Activated naive CD4-positive, alpha-beta T cell (primary cell): ENCODE measurements at regions not wholly inside any gene's neighbourhood (a gene's known extent, or its start where the extent isn't known, plus 50 kb on each side); places are given as distances from the start of the nearest gene placed in this dataset.

Experiments
- DNase-seq, 4 experiments: peaks; one replicate each; lab custom pipeline; 2025; lab: John Stamatoyannopoulos, UW

GRCh38 chr2:196249171-196249570, 77.8 kb upstream of the STK17B start:
- no peak for DNase-seq

- no peak for DNase-seq
Observed at GRCh38 chr2:196249860-196250259, 78.5 kb upstream of the STK17B start.

- DNase-seq: no peak
Observed at GRCh38 chr2:196251132-196251531, 79.8 kb upstream of the STK17B start.

DNA sequence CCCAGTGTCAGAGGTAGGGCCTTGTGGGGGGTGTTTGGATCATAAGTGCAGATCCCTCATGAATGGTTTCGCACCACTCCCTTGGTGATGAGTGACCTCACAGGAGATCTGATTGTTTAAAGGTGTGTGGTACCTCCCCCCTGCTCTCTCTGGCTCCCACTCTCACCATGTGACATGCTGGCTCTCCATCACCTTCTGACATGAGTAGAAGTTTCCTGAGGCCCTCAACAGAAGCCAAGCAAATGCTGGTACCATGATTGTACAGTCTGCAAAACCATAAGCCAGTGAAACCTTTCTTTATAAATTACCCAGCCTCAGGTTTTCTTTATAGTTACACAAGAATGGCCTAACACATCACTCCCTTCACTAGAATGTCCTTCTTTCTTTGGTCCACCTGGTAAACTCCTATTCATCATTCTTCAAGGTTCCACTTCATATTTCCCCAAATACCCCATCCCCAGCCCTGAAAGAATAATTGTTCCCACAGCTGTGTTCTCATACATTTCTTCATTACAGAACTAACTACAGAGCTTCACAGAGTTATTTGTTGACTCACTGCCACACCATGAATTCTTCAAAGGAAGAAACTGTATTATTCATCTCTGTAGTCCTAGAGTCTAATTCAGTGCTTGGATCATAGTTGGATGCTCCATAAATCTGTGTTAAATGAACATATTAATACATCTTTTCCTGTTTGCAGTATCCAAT, 81.2 kb upstream of the STK17B start:
- DNase-seq: no peak

DNA sequence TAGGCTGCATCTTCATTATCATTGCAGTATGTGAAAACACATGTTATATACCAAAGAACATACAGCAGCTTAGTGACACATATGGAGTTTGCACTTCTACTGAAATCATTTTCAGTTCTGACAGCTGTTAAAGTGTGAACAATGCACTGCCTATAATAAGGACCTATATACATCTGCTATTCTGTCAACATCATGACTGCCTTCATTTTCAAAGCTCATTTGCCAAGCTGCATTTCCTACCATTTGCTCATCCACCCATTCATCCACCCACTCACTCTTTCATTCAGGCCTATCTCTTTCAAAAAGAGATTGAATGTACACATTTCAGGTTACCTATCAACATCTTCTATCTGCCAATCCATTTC, 81.7 kb upstream of the STK17B start:
- no peak for DNase-seq

DNA sequence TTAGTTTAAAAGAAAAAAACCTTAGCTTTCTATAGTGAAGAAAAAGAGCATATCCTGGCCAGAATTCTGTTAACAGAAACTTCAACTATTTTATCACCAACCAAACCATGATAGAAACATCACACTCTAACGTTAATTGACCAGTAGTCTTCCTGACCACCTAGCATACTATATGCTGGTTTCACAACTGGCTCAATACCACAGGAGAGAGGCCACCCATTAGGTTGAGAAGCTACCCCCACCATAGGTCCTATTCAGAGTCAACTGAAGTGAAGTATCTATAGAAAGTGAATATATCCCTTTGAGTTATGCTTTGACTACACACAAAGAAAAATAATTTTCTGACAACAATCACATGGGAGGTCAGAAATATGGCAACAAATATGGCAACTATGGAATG, 85.2 kb upstream of the STK17B start:
- no peak for DNase-seq

DNA sequence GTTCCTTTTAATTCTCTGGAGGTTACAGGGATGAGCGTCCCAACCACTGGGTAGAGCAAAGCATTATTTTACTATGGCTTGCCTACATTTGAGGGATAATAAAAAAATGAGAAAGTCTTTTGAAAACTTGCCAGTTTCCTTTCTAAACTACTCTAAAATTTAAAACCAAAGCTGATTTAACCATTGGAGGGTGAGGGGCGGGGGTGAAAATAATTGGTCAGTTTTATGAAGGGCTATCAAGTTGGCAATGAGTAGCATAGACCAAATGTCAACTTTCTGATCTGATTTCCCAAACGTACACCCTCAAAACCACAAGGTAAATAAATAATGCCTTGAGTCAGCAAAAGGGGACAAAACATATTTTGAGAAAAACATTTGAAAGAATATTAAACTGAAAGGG, 85.7 kb upstream of the STK17B start:
- DNase-seq: no peak

DNA sequence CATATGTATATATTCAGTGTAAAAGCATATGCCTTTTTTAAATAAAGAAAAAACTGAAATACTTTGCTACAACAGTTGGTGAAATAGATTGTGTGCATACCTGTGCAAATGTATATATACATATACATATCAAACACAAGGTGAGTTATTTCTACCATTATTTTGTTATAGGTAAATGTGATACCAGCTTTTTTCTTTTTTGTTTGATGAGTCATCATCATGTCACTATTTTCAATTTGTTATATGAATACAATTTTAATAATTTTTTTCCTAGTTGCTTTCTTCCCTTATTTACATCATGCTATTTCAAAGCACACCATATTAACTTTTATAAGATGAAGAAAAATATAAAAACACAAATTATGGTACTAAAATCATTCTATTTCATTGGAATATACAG, 87.0 kb upstream of the STK17B start:
- DNase-seq: no peak

DNA sequence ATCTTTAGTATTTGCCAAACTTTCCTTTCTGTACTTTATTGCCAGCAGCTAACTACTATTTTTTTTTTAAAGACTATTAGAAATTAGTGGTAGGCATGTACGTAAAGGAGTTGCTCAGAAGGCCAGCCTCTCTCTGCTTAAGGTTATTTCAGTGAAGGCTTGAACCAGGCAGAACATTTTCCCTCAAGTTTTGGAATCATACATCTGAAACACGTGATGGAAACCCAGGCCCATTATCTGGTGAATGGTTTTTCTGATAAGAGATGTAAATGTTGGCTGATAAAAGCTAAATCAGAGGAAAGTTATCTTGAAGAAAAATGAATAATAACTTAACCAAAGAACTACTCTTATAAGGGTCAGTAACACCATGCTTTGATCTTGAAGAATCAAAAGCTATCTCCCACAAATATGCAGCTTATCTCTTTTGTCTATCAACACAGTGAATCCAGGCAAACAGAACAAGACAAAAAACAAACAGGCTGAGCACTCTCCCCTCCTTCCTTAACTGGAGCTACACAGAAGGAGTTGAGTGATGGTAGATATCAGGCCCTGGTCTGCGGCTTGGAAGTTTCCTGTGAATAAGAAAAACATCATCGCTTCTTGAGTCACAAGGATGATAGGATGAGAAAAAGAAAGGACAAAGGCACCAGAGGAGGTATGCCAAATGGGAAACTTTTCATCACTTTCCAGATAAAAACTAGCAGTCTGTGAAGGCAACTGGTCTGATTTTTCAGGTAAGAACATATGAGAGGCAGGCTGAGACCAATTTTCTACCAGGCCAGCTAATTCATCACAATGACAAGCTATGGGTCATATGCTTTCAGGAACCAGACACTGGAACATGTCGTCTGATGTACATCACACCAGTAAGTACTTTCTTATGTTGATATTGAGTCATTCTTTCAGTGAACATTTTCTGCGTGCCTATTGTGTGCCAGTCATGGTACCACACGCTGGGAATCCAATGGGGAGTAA, 88.4 kb upstream of the STK17B start:
- DNase-seq: no peak

- DNase-seq: no peak
Observed at GRCh38 chr2:196260546-196260945, 89.2 kb upstream of the STK17B start.

GRCh38 chr2:196262606-196263005, 91.2 kb upstream of the STK17B start:
- no peak for DNase-seq

- no peak for DNase-seq
Observed at GRCh38 chr2:196263181-196263747, 91.9 kb upstream of the STK17B start.

DNA sequence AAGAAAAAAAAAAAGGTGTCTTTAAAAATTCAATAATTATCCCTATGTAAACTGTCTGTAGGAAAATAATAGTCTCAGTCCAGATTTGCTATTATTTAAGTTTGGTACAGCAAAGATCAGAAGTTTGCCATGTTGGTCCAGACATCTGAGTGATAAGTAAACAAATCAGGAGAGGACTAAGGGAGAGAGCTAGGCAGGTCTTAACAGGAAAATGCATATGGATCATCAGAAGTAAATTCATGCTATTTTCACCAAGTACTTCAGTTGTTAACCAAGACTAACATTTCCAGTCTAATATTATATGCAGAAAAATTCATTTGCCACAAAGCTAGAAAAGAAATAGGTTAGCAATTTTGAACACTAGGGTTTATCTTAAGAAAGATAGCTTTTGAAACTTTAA, 95.0 kb upstream of the STK17B start:
- DNase-seq: no peak

DNA sequence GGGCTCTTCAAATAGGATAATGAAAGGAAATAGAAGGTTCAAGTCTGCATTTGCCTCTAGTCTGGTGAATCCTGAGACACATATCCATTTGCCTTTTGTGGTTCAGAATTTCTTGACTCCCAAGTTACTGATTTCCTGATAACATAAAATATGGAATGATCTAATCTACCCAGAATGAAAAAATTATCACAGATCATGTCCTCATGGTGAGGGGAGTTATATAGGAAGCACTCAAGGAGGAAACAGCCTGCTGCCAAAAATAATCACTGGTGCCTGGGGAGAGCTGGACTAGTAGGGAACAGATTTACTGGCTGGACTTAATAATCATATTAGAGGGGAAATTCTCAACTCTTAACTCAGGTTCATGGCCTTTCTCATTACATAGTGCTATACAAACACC, 95.5 kb upstream of the STK17B start:
- DNase-seq: no peak

DNA sequence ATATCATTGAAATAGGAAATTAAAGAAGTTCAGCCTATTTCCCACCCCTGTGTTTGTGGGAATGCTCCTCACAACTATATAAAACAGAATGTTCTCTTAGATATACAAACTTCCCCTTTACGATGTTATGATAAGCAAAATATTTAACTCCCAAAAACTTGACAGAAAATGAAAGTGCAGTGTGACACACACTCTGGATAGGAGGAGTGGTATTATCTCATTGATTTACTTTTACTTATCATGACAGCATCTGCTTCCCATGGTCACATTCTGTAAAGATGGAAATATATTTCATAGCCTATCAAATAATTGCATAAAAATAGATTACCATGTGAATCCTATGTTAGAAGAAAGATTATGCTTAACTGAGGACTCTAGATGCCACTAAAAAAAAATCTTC, 96.6 kb upstream of the STK17B start:
- DNase-seq: no peak

DNA sequence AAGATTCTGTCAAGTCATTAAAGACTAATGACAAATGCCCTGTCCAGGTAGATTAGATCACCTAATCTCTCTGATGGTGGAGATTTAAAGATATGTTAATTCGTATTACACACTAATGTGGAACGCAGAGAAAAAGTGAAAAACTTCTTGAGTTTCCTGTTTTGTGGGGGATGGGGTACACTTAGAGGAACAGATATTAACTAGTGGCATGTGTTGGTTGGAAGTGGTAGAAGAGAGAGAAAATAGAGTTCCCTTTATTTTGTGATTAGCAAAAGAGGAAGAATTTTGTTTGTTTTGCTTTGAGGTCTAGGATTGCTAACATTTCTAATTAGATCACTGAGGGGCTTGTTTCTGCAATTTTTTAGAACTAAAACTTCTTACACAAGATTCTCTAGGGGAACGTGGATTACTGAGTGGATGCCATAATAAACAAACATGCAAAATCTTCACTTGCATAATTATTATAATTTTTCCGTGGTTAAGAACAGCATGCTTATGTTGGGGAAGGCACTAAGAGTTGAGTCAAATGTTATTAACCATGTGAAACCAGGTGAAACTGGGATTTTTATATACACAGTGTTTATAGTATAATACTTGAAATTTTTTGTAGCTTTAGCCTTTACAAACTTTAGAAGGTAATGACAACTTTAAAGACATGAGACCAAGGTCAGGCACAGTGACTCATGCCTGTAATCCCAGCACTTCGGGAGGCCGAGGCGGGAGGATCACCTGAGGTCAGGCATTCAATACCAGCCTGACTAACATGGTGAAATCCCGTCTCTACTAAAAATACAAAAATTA, 97.4 kb upstream of the STK17B start:
- no peak for DNase-seq

DNA sequence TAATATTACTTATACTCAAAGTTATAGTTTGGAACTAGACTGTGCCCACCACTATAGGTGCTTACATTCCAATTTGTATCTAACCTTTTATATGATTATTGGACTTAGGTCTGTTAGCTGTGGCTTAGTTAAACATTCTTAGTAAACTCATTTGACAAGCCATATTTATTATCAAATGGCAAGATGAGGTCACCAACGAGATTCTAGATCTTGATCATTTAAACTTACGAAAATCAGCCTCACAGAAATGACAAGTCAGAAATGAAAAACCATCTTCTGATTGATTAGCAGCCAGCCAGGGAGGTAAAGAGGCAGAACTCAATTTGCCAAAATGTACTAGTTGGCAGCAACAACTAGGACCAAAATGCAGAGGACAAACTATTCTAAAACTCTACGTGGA, 100.4 kb upstream of the STK17B start:
- DNase-seq: no peak

DNA sequence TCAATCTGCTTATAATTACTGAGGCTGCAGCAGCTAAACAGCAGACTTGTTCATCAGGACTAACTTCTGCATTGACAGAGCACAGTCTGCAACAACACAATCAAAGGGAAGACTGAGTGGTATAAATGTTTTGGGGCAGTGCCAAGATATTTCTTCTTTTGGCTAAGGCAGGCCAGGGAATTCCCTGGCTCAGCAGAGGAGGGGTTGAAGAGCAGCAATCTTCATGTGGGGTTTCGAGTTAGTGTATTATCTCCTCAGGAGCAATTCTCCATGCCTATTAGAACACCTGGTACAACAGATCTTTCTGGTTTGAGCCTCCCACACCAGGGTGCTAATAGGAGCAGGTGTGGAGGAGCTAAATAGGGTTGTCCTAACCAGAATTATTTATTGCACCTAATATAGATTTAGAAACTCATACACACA, 103.0 kb upstream of the STK17B start:
- no peak for DNase-seq

DNA sequence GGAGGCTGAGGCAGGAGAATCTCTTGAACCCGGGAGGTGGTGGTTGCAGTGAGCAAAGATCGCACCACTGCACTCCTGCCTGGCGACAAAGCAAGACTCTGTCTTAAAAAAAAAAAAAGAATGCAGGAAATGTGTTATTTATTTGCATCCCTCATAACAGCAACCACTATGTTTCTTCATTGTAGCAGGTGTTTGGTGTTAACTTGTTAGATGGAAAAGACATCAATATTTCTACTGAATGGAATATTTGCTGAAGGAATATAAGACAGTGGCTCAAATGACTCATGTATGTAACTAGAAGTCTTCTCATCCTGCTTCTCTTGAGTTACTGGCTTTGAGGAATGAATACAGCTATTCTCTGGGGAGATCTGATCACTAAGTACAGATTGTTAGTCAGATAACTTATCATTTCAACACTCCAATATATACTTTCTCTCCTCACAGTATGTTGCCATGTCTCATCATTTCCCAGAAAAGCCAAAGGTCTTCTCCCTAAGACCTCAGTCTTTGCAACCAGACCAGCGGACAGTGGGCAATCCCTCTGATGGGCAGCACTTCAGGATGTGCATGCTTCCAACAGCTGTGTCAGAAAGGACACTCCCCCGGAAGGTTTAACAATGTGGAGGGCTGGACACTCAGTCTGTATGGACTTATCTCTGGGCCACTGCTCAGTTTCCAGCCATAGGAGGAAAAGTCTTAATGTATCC, 104.4 kb upstream of the STK17B start:
- no peak for DNase-seq

- DNase-seq: no peak
Observed at GRCh38 chr2:196276421-196276820, 105.0 kb upstream of the STK17B start.

DNA sequence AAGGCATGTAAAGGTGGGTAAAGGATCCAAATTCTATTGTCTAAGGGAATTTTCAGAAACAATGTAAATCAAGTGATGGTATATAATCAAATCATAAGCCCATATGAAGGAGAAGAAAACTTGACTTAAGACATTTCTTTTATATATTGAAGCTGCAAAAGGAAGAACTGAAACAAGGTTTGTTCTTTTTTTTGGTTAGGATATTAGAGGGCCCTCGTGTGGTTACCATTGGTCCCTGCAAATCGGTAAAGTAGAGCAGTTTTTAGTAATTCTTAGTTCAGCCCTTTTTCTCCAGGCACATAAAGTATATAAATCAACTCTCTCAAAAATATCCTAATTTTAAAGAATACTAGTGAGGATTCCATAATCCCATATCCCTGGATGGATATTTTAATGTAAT, 105.6 kb upstream of the STK17B start:
- DNase-seq: no peak

- no peak for DNase-seq
Observed at GRCh38 chr2:196278491-196278911, 107.1 kb upstream of the STK17B start.
